ENCODE measurements at regions not wholly inside any gene's neighbourhood (a gene's known extent, or its start where the extent isn't known, plus 50 kb on each side); places are given as distances from the start of the nearest gene placed in this dataset.

- TF ChIP-seq POLR2A (IDR thresholded peaks at IDR 0.05): no peak
- no peak for TF ChIP-seq CTCF (IDR thresholded peaks at IDR 0.05)
Measured at GRCh38 chr12:83346333-83346732, 659.6 kb downstream of the TMTC2 start.

Measured in right lobe of liver (tissue), 4 donors.